PFSK-1 (cell line): ENCODE measurements at regions not wholly inside any gene's neighbourhood (a gene's known extent, or its start where the extent isn't known, plus 50 kb on each side); places are given as distances from the start of the nearest gene placed in this dataset.

Source experiments
- FOXP2 ChIP-seq: optimal IDR thresholded peaks from 2 replicates; pipeline ENCODE3; 2011; ENCODE audit warnings: borderline replicate concordance, control low read depth, inconsistent platforms; ENCODE audit not compliant: insufficient read depth; ENCODE audit errors: extremely low read length, extremely low read depth
- POLR2AphosphoS5 ChIP-seq: IDR thresholded peaks from 2 replicates; pipeline ENCODE4 v1.6.1; 2012; ENCODE audit warnings: low read depth, mild to moderate bottlenecking, control low read depth, low read length, moderate library complexity
- SIN3A ChIP-seq: IDR thresholded peaks from 2 replicates; pipeline ENCODE4 v1.6.1; 2012; ENCODE audit warnings: mild to moderate bottlenecking, low read length, moderate library complexity, borderline replicate concordance; ENCODE audit not compliant: insufficient read depth
- TAF1 ChIP-seq: IDR thresholded peaks from 2 replicates; pipeline ENCODE4 v1.6.1; 2012; ENCODE audit warnings: low read length, control low read depth, borderline replicate concordance; ENCODE audit not compliant: insufficient read depth
- TF ChIP-seq, protein P1 (sequence below), 2 experiments: IDR thresholded peaks; 2 replicates each; pipeline versions ENCODE4 v1.6.1 to v1.8.0; 2011 to 2012; ENCODE audit warnings: low read depth in 2 of 2, low read length in 2 of 2, control low read depth in 1 of 2, inconsistent platforms in 1 of 2, mild to moderate bottlenecking in 1 of 2, moderate library complexity in 1 of 2; ENCODE audit not compliant: insufficient read depth in 1 of 2

DNA sequence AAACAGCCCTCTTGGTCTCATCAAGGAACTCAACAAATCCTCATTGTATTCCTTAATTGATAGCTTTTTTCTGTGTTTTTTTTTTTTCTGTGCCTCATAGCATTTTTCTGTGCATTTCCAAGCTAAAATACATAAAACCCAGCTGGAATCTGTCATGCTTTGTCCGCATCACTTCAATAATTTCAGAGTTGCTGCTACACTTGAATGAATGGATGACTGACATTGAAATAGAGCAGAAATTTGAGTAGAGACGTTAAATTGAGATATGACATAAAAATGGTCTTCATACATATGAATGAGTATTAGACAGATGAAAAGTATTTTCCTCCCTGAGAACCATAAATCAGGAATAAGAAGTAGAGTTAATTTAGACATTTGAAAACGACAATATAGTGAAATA, 593.2 kb downstream of the TMA16 start:
- TF ChIP-seq, protein P1, sequence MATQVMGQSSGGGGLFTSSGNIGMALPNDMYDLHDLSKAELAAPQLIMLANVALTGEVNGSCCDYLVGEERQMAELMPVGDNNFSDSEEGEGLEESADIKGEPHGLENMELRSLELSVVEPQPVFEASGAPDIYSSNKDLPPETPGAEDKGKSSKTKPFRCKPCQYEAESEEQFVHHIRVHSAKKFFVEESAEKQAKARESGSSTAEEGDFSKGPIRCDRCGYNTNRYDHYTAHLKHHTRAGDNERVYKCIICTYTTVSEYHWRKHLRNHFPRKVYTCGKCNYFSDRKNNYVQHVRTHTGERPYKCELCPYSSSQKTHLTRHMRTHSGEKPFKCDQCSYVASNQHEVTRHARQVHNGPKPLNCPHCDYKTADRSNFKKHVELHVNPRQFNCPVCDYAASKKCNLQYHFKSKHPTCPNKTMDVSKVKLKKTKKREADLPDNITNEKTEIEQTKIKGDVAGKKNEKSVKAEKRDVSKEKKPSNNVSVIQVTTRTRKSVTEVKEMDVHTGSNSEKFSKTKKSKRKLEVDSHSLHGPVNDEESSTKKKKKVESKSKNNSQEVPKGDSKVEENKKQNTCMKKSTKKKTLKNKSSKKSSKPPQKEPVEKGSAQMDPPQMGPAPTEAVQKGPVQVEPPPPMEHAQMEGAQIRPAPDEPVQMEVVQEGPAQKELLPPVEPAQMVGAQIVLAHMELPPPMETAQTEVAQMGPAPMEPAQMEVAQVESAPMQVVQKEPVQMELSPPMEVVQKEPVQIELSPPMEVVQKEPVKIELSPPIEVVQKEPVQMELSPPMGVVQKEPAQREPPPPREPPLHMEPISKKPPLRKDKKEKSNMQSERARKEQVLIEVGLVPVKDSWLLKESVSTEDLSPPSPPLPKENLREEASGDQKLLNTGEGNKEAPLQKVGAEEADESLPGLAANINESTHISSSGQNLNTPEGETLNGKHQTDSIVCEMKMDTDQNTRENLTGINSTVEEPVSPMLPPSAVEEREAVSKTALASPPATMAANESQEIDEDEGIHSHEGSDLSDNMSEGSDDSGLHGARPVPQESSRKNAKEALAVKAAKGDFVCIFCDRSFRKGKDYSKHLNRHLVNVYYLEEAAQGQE (IDR thresholded peaks at IDR 0.05; ENCODE audit: insufficient read depth in 1 of 2, low read depth in 2 of 2, low read length in 2 of 2) = no peak
- no peak for TF ChIP-seq FOXP2
- TF ChIP-seq POLR2AphosphoS5 = no peak
- TF ChIP-seq TAF1 = no peak
- no peak for TF ChIP-seq SIN3A

DNA sequence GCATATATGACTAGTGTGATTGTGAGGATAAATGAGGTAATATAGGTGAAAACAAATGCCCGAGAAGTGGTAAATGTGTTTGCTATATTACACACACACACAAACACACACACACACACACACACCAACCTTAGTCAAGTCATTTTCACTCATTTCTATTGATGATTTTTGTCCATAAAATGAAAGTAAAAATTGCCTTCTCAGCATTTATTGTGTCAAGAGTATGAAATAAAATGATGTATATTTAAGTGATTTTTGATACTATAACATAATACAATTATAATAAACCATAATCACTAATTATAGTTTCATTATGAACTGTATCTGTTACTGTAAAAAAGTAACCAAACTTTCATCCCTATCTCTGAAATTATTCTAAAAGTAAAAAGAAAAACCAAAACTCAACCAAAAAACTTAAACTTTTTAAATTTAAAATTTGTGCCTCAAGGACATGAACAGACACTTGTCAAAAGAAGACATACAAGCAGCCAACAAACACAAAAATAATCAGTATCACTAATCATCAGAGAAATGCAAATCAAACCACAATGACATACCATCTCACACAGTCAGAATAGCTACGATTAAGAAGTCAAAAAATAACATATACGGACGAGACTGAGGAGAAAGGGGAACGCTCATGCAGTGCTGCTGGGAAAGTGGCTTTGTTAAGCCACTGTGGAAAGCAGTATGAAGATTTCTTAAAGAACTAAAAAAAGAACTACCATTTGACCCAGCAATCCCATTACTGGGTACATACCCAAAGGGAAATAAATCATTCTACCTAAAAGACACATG, 601.0 kb downstream of the TMA16 start:
- TF ChIP-seq, protein P1 (IDR thresholded peaks at IDR 0.05; ENCODE audit: insufficient read depth in 1 of 2, low read depth in 2 of 2, low read length in 2 of 2) = no peak
- TF ChIP-seq POLR2AphosphoS5 (no peak), TAF1 (no peak), SIN3A (no peak), FOXP2 (no peak)

DNA sequence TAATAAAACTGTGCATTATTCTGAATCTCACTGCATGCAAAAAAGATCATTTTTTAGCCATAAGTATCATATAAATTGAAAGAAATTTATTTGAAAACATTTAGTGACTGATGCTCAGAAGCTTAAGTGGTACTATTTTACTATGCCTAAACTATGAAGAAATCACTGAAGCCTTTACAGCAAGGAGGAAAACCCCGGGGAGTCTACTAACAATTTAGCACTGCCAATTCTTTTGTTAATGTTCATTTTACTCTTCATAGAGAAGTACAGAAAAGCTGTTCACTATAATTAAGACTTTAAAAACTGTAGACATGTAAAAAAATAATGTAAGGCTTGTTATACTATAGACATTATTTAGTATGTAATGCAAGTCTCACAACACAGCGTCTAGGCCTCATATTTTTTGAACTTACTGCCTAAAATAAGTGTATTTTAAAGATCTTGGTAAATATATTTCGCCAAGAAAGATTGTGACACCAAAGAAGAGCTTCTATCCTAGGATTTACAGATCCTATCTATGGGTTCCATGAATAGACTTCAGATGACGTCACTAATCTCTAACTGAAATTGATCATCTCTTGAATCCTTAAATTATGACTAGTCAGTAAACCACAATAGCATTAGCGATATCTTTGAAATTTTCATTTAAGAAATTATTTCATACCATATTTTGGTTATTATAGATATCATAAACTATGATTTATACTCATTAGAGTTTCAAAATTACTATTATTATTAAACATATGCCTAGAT, 602.5 kb downstream of the TMA16 start:
- TF ChIP-seq, protein P1 (IDR thresholded peaks at IDR 0.05; ENCODE audit: insufficient read depth in 1 of 2, low read depth in 2 of 2, low read length in 2 of 2) = no peak
- TF ChIP-seq TAF1 (no peak), FOXP2 (no peak), POLR2AphosphoS5 (no peak), SIN3A (no peak)

DNA sequence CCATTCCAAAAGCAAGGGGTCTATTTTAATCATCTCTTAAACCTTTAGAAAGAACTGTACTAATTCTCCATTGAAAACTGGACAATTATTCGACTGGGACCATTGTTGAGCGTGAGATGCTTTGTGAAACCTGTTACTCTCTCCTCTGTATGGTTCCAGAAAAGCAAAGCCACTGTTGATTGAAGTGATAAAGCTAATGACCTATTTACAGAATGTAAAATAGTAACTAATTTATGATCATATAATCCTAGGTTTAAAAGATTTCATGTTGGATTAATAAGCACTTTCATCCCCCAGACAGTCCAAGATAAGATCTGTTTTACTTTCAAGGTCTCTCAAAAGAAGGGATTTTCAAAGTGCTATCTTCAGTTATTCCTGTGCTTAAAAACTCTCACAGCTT, 614.5 kb downstream of the TMA16 start:
- TF ChIP-seq, protein P1 (IDR thresholded peaks at IDR 0.05; ENCODE audit: insufficient read depth in 1 of 2, low read depth in 2 of 2, low read length in 2 of 2) = no peak
- no peak for TF ChIP-seq POLR2AphosphoS5
- TF ChIP-seq TAF1 = no peak
- TF ChIP-seq SIN3A = no peak
- no peak for TF ChIP-seq FOXP2

DNA sequence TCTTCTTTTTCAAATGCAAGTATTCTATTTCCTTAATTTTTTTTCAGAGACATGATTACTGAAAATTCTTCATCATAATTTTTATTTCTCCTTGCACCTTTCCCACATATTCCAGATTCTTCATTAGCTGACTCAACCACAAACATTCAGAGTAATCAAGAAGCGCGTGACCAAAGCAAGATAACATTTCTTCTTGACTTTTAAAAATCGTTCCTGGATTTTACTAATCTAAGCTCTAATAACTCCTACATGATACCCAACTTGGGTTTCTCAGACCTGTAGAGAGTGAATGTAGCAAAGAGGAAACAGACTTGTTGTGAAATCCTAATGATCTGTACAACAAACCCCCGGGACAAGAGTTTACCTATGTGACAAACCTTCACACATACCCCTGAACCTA, 615.0 kb downstream of the TMA16 start:
- TF ChIP-seq SIN3A (no peak), POLR2AphosphoS5 (no peak), FOXP2 (no peak), TAF1 (no peak)
- TF ChIP-seq, protein P1 (IDR thresholded peaks at IDR 0.05; ENCODE audit: insufficient read depth in 1 of 2, low read depth in 2 of 2, low read length in 2 of 2) = no peak
